GM20000 (cell line): ENCODE measurements at regions not wholly inside any gene's neighbourhood (a gene's known extent, or its start where the extent isn't known, plus 50 kb on each side); places are given as distances from the start of the nearest gene placed in this dataset.

Experiments
- DNase-seq: peaks from one replicate; pipeline ENCODE4 v3.0.0; 2012; ENCODE audit warnings: low spot score
- TF ChIP-seq, protein P1 (sequence below): IDR thresholded peaks from 2 replicates; pipeline ENCODE4 v1.5.1; 2012; ENCODE audit warnings: mild to moderate bottlenecking, control low read depth; ENCODE audit errors: extremely low read depth, missing control alignments

DNA sequence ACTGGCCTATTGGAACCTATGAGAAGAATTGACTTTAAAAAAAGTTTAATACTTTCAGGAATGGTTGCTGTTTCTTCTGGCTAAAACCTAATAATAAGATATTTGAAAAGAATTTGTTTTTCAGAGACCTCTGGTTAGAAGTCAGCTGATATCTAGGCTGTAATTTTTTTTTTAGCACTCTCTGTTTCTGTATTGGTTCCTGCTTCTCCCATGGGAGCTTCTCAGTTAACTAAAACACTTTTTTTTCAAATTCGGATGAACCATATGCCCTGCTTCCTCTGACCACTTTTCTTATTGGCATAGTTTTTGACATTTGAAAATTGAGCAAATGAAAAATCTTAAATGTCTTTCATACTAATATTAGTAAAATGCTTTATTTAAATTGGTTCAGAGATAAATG, 163.5 kb upstream of the SLC10A2 start:
- no peak for DNase-seq
- TF ChIP-seq, protein P1, sequence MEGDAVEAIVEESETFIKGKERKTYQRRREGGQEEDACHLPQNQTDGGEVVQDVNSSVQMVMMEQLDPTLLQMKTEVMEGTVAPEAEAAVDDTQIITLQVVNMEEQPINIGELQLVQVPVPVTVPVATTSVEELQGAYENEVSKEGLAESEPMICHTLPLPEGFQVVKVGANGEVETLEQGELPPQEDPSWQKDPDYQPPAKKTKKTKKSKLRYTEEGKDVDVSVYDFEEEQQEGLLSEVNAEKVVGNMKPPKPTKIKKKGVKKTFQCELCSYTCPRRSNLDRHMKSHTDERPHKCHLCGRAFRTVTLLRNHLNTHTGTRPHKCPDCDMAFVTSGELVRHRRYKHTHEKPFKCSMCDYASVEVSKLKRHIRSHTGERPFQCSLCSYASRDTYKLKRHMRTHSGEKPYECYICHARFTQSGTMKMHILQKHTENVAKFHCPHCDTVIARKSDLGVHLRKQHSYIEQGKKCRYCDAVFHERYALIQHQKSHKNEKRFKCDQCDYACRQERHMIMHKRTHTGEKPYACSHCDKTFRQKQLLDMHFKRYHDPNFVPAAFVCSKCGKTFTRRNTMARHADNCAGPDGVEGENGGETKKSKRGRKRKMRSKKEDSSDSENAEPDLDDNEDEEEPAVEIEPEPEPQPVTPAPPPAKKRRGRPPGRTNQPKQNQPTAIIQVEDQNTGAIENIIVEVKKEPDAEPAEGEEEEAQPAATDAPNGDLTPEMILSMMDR = no peak

GRCh38 chr13:103224804-103225203, 158.6 kb upstream of the SLC10A2 start:
- DNase-seq = no peak
- TF ChIP-seq, protein P1 = no peak

GRCh38 chr13:103222683-103223082, 156.5 kb upstream of the SLC10A2 start:
- TF ChIP-seq, protein P1 = no peak
- no peak for DNase-seq

DNA sequence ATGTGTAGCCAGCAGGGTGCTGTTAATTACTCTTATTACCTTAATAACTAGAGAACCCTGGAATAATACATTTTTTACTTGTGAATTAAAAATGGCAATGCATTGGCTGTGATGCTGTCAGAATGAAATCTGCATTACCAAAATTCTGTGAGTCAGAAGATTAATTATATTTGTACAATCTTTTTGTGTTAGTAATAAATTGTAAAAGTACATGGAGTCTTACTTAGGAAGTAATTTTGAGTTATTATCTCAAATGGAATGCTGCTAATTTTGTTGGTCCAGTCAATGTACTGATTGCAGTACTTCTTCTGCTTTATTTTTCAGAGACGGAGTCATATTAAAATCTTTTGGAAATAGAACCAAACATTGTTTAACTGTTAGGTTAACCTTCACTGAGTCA, 152.0 kb upstream of the SLC10A2 start:
- no peak for DNase-seq
- TF ChIP-seq, protein P1 = no peak

DNA sequence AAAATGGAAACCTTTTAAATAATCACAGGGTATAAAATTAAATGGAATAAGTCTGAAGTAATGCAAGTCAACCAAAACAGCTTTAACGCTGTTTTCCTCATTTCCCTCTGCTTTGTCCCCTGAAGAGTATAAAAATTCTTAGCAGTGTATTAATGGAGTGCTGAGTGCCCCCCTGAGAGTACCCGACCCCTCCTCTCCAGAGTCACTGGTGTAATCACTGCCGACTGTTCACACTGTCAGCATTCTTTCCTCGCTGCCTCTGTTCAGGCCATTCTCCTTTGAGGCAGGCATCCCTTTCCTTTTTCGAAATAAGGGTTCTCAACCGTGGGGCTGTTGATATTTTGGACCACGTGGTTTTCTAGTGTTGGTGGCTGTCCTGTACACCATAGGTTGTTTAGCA, 146.9 kb upstream of the SLC10A2 start:
- no peak for DNase-seq
- TF ChIP-seq, protein P1 = no peak

- no peak for DNase-seq
- TF ChIP-seq, protein P1 = no peak
These were observed 144.1 kb upstream of the SLC10A2 start for GRCh38 chr13:103210348-103210747.

DNA sequence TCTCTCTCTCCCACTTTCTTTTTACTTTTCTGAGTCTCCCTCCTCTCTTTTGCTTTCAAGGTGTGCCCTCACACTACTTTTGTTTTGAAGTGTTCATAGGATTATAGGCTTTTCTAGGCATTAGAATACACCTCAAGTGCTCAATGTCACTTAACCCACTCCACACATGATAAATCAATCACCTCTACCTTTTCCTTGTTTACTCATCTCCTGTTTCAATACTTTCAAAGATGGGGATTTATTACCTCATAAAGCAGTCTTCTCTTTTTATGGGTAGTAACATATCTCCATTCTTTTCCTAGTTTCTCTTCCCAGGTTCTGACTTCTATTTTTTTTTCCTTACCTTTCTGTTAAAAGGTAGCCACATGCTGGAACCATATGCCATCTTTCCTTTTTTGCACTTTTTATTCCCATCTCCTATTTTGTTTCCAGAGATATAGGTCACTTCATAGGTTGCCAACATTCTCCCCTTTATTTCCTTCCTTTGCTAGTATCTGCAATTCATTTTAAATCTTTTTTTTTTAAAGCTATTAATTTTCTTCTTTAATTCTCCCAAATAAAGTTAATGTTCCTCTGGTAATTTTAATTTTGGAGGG, 137.6 kb upstream of the SLC10A2 start:
- no peak for DNase-seq
- TF ChIP-seq, protein P1 = no peak
